Lung (tissue), 11 donors: ENCODE measurements at regions not wholly inside any gene's neighbourhood (a gene's known extent, or its start where the extent isn't known, plus 50 kb on each side); places are given as distances from the start of the nearest gene placed in this dataset.

Experiments used
- ATAC-seq: fragments of 200-7000 bp; cut with Tn5 transposase; one replicate; pipeline ENCODE4 v1.9.1; 2020; ENCODE audit warnings: moderate number of reproducible peaks; ENCODE audit not compliant: insufficient read depth, low FRiP score
- DNase-seq, 3 donors: peaks; one replicate each; pipeline ENCODE4 v3.0.0-alpha.2; 2013 to 2017
- H3K27ac ChIP-seq, 2 donors: one replicate each; pipeline ENCODE4 v1.5.1; 2013; ENCODE audit warnings: mild to moderate bottlenecking in 2 of 2, moderate library complexity in 2 of 2, control low read depth in 1 of 2, inconsistent platforms in 1 of 2, low read depth in 1 of 2, low read length in 1 of 2
- H3K27me3 ChIP-seq, 3 donors: one replicate each; pipeline ENCODE4 v1.5.1; 2013; ENCODE audit warnings: low read length in 2 of 3; ENCODE audit not compliant: control insufficient read depth in 3 of 3, insufficient read depth in 3 of 3
- H3K36me3 ChIP-seq, 4 donors: one replicate each; pipeline ENCODE4 v1.5.1; 2013; ENCODE audit warnings: low read length in 4 of 4, mild to moderate bottlenecking in 1 of 4, moderate library complexity in 1 of 4; ENCODE audit not compliant: control insufficient read depth in 4 of 4, insufficient read depth in 4 of 4
- H3K4me1 ChIP-seq, 5 donors: one replicate each; pipeline ENCODE4 v1.5.1; 2013; ENCODE audit warnings: low read length in 5 of 5, mild to moderate bottlenecking in 2 of 5, moderate library complexity in 1 of 5; ENCODE audit not compliant: control insufficient read depth in 5 of 5, insufficient read depth in 5 of 5
- H3K4me3 ChIP-seq: one replicate; pipeline ENCODE4 v1.5.1; 2013; ENCODE audit warnings: mild to moderate bottlenecking, control low read depth, moderate library complexity
- H3K9ac ChIP-seq, 2 donors: one replicate each; pipeline ENCODE4 v1.5.1; 2013; ENCODE audit warnings: low read length in 2 of 2, control low read depth in 1 of 2; ENCODE audit not compliant: insufficient read depth in 1 of 2
- H3K9me3 ChIP-seq, 4 donors: one replicate each; pipeline ENCODE4 v1.5.1; 2013; ENCODE audit warnings: low read length in 3 of 4, mild to moderate bottlenecking in 1 of 4, moderate library complexity in 1 of 4; ENCODE audit not compliant: control insufficient read depth in 4 of 4, insufficient read depth in 3 of 4
- WGBS, 2 donors: extraction: QIAGEN DNeasy Blood & Tissue Kit; methylation state at CpG; one replicate each; pipeline ENCODE4 v1.1.7; 2013; 5-methylcytosine and 5-hydroxymethylcytosine counted together
- TF ChIP-seq, protein P1 (sequence below): IDR thresholded peaks from 2 replicates; pipeline ENCODE4 v1.5.1; 2012; ENCODE audit warnings: mild to moderate bottlenecking; ENCODE audit errors: control extremely low read depth, extremely low read depth
- donor health status: control.
- donor health status: control.
- donor health status: Bipolar disorder and iron deficiency.
- donor health status: healthy.
- donor health status: DM: yes; HTN: yes; CAD: no.

DNA sequence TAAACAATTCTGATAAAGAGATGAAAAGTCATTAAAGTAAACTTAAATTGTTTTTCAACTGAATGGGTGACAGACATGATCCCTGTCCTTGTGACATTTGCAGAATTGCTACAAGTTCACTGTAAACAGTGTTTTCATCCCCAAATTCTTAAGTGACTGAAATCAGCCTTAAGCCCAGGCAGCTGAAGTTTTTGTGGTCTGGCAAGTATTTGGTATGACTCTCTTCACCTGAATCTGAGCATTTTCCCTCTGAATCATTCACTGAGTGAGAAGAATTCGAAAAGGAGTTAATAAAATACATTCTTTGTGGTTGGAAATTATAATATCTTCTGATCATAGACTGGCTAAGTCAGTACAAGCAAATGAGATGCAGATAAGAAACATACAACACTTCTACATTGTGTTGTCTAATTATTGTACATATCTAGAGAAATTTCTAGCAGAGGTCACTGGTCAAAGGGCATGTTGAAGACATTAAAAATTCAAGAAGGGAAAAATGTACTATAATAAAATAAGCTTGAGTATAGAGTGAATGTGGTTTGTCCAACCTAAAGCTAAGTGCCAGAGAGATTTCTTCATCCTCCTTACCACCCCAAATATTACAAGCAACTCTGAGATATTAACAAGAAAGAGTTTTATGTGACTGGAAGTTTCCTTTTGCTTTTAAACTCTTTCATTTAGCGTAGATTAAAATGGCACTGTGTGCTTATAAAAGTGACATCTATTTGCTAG is 177.8 kb upstream of the DIO2 start:
- Histone ChIP-seq H3K27me3 (no peaks in the 10 kb centered on the region), H3K4me1 (no peaks in the 10 kb centered on the region), H3K4me3 (no peak overlapping the region), H3K27ac (no peak overlapping the region), H3K9ac (no peak overlapping the region), H3K9me3 (peaks cover 0 to 2% (median 0%) of the 10 kb centered on the region in 4 donors), H3K36me3 (no peaks in the 10 kb centered on the region)
- ATAC-seq: no peak
- no peak for DNase-seq
- TF ChIP-seq, protein P1, sequence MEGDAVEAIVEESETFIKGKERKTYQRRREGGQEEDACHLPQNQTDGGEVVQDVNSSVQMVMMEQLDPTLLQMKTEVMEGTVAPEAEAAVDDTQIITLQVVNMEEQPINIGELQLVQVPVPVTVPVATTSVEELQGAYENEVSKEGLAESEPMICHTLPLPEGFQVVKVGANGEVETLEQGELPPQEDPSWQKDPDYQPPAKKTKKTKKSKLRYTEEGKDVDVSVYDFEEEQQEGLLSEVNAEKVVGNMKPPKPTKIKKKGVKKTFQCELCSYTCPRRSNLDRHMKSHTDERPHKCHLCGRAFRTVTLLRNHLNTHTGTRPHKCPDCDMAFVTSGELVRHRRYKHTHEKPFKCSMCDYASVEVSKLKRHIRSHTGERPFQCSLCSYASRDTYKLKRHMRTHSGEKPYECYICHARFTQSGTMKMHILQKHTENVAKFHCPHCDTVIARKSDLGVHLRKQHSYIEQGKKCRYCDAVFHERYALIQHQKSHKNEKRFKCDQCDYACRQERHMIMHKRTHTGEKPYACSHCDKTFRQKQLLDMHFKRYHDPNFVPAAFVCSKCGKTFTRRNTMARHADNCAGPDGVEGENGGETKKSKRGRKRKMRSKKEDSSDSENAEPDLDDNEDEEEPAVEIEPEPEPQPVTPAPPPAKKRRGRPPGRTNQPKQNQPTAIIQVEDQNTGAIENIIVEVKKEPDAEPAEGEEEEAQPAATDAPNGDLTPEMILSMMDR: no peak
- WGBS, 2 donors: 61 to 73% methylated on average over 2 of the region's 2 CpGs

DNA sequence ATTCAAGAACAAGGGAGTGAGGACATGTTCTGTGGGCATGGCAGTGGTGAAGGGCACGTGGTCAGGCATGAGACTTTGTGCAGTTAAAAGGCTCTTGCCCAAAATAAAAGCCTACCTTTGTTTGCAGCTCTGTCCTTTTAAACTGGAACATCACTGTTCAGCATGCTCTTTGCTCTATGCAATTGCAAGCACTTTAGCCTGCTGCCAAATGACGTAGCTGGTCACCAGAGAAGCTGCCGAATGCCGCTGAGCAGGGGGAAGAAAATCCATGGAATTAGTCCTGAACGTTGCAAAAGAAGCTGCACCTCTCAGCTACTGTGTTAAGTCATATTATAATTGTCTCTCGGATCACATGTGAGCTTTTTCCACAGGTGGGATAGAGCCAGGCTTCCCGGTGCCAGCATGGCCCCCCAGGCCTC is 176.3 kb upstream of the DIO2 start:
- Histone ChIP-seq H3K27ac (no peak overlapping the region), H3K9ac (no peak overlapping the region), H3K4me1 (no peaks in the 10 kb centered on the region), H3K36me3 (no peaks in the 10 kb centered on the region), H3K9me3 (peaks cover 0 to 2% (median 0%) of the 10 kb centered on the region in 4 donors), H3K4me3 (no peak overlapping the region), H3K27me3 (no peaks in the 10 kb centered on the region)
- ATAC-seq (no peak), DNase-seq (no peak)
- TF ChIP-seq, protein P1: no peak
- WGBS, 2 donors: 78 to 80% methylated on average over 7 of the region's 7 CpGs

DNA sequence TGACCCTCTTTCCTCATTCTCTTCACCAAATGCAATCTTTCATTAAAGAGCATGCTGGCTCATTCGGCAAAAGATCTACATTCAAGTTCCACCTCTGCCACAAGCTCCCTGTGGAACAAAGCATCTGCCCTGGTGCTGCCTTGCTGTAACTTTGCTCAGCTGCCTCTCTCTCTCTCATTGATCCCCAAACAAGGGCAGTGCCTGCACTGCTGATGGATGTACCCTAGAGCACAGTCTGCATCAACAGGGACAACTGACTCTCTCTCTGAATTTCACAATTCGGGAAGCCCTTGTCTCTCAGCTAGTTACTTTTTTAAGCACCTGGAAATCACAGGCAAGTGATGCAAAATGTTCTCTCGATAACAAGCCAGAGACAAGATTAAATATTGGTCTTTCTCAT is 174.0 kb upstream of the DIO2 start:
- Histone ChIP-seq H3K9me3 (peaks cover 0 to 3% (median 0%) of the 10 kb centered on the region in 4 donors), H3K36me3 (no peaks in the 10 kb centered on the region)
- 83 to 85% methylated on average over 3 of the region's 3 CpGs for WGBS, 2 donors

More for the DNA sequence above, 174.0 kb upstream of the DIO2 start:
- H3K9ac ChIP-seq: no peak overlapping the region
- ATAC-seq (no peak), DNase-seq (no peak)
- H3K4me1 ChIP-seq: no peaks in the 10 kb centered on the region
- H3K4me3 ChIP-seq: no peak overlapping the region
- no peak overlapping the region for H3K27ac ChIP-seq
- no peaks in the 10 kb centered on the region for H3K27me3 ChIP-seq
- TF ChIP-seq, protein P1: no peak
